Femur (tissue), 1 donor: ENCODE measurements at regions not wholly inside any gene's neighbourhood (a gene's known extent, or its start where the extent isn't known, plus 50 kb on each side); places are given as distances from the start of the nearest gene placed in this dataset.
A peak's percentile ranks its signal among the peaks of the same experiment; 100 is the strongest.
"Not testable (repeated sequence)": the region's sequence is repeated elsewhere in the genome, so short reads cannot be mapped to it uniquely, and the experiment has no call there.

Source experiments
- DNase-seq: peaks from one replicate; pipeline ENCODE4 v3.0.0-alpha.2; 2017

GRCh38 chr13:80840316-80840976 lies 499.5 kb upstream of the SPRY2 start:
- DNase-seq = peak; percentile 73

- DNase-seq = no peak
Measured at GRCh38 chr13:80835902-80836301, 495.0 kb upstream of the SPRY2 start.

GRCh38 chr13:80830431-80830830 lies 489.5 kb upstream of the SPRY2 start:
- DNase-seq = no peak

GRCh38 chr13:80828759-80829158 lies 487.8 kb upstream of the SPRY2 start:
- no peak for DNase-seq

GRCh38 chr13:80825276-80825675 lies 484.4 kb upstream of the SPRY2 start:
- DNase-seq = no peak

- no peak for DNase-seq
Measured at GRCh38 chr13:80824229-80824628, 483.3 kb upstream of the SPRY2 start.

- no peak for DNase-seq
Measured at GRCh38 chr13:80823472-80823871, 482.5 kb upstream of the SPRY2 start.

GRCh38 chr13:80821466-80821865 lies 480.5 kb upstream of the SPRY2 start:
- no peak for DNase-seq

- DNase-seq = no peak
Measured at GRCh38 chr13:80817979-80818378, 477.1 kb upstream of the SPRY2 start.

GRCh38 chr13:80814541-80814940 lies 473.6 kb upstream of the SPRY2 start:
- peak; percentile 25 for DNase-seq

- not testable (repeated sequence) for DNase-seq
Measured at GRCh38 chr13:80810294-80810693, 469.4 kb upstream of the SPRY2 start.

GRCh38 chr13:80802946-80803345 lies 462.0 kb upstream of the SPRY2 start:
- no peak for DNase-seq

GRCh38 chr13:80798576-80799133 lies 457.7 kb upstream of the SPRY2 start:
- DNase-seq = no peak

GRCh38 chr13:80787604-80788003 lies 446.7 kb upstream of the SPRY2 start:
- no peak for DNase-seq

- peak; percentile 32 for DNase-seq
Measured at GRCh38 chr13:80783926-80784565, 443.1 kb upstream of the SPRY2 start.

- no peak for DNase-seq
Measured at GRCh38 chr13:80782441-80782840, 441.5 kb upstream of the SPRY2 start.

- DNase-seq = no peak
Measured at GRCh38 chr13:80778297-80778696, 437.4 kb upstream of the SPRY2 start.

- no peak for DNase-seq
Measured at GRCh38 chr13:80757694-80758093, 416.8 kb upstream of the SPRY2 start.

GRCh38 chr13:80755910-80756309 lies 415.0 kb upstream of the SPRY2 start:
- peak; percentile 61 for DNase-seq

GRCh38 chr13:80754441-80754840 lies 413.5 kb upstream of the SPRY2 start:
- peak; percentile 31 for DNase-seq

- peak; percentile 59 for DNase-seq
Measured at GRCh38 chr13:80753866-80754265, 412.9 kb upstream of the SPRY2 start.

GRCh38 chr13:80751854-80752253 lies 410.9 kb upstream of the SPRY2 start:
- no peak for DNase-seq

GRCh38 chr13:80744147-80744914 lies 403.4 kb upstream of the SPRY2 start:
- DNase-seq = no peak

GRCh38 chr13:80742033-80742432 lies 401.1 kb upstream of the SPRY2 start:
- no peak for DNase-seq
